Naive thymus-derived CD4-positive, alpha-beta T cell (primary cell): ENCODE measurements at regions not wholly inside any gene's neighbourhood (a gene's known extent, or its start where the extent isn't known, plus 50 kb on each side); places are given as distances from the start of the nearest gene placed in this dataset.

Experiments used
- ATAC-seq: fragments of 150-1000 bp; cut with Tn5 transposase; 2 replicates; pipeline ENCODE4 v1.10.0; 2021; ENCODE audit warnings: mild to moderate bottlenecking, moderate library complexity
- CTCF ChIA-PET: fragments of 350-600 bp; sonication (Branson Sonifier 250); formaldehyde crosslinking; loops from one replicate; lab custom pipeline; 2021; ENCODE audit warnings: antibody characterized with exemption; lab: Charles Lee
- POLR2A ChIA-PET: fragments of 350-600 bp; sonication (Branson Sonifier 250); formaldehyde crosslinking; loops from one replicate; lab custom pipeline; 2021; ENCODE audit warnings: antibody characterized with exemption, inconsistent platforms; lab: Charles Lee
- DNase-seq, 9 donors: peaks; one replicate each; pipeline versions ENCODE4 v3.0.0 to v3.0.0-alpha.2; 2020 to 2022; ENCODE audit warnings: mixed read lengths in 1 of 9
- H3K27ac ChIP-seq: one replicate; pipeline ENCODE4 v1.7.0; 2013; ENCODE audit warnings: mild to moderate bottlenecking, low read depth, low read length, moderate library complexity
- H3K27me3 ChIP-seq, 2 donors: one replicate each; pipeline ENCODE4 v1.7.0; 2013; ENCODE audit warnings: low read length in 2 of 2, mild to moderate bottlenecking in 2 of 2, moderate library complexity in 2 of 2; ENCODE audit not compliant: control insufficient read depth in 2 of 2, insufficient read depth in 2 of 2
- H3K36me3 ChIP-seq, 3 experiments: 1 replicate in 2 of 3; 2 replicates in 1 of 3; pipeline ENCODE4 v1.7.0; 2013; ENCODE audit warnings: low read length in 3 of 3, mild to moderate bottlenecking in 3 of 3, moderate library complexity in 1 of 3; ENCODE audit not compliant: insufficient read depth in 3 of 3, control insufficient read depth in 2 of 3
- H3K4me1 ChIP-seq, 2 donors: one replicate each; pipeline ENCODE4 v1.7.0; 2013; ENCODE audit warnings: low read length in 2 of 2, mild to moderate bottlenecking in 2 of 2, moderate library complexity in 1 of 2; ENCODE audit not compliant: control insufficient read depth in 2 of 2, insufficient read depth in 2 of 2
- H3K4me3 ChIP-seq: 2 replicates; pipeline ENCODE4 v1.7.0; 2013; ENCODE audit warnings: mild to moderate bottlenecking, low read length
- H3K9me3 ChIP-seq, 3 experiments: 1 replicate in 2 of 3; 2 replicates in 1 of 3; pipeline ENCODE4 v1.7.0; 2013; ENCODE audit warnings: low read length in 3 of 3; ENCODE audit not compliant: control insufficient read depth in 2 of 3
- H3K27ac Mint-ChIP-seq, 9 donors: one replicate each; pipeline ENCODE4 v1.8.0; 2020 to 2022; ENCODE audit warnings: mixed read lengths in 9 of 9, mild to moderate bottlenecking in 8 of 9, moderate library complexity in 5 of 9, inconsistent platforms in 2 of 9
- H3K27me3 Mint-ChIP-seq, 5 donors: one replicate each; pipeline ENCODE4 v1.8.0; 2021 to 2022; ENCODE audit warnings: mixed read lengths in 5 of 5, mild to moderate bottlenecking in 1 of 5
- H3K36me3 Mint-ChIP-seq, 5 donors: one replicate each; pipeline ENCODE4 v1.8.0; 2020 to 2022; ENCODE audit warnings: mixed read lengths in 5 of 5, mild to moderate bottlenecking in 3 of 5, inconsistent platforms in 1 of 5
- H3K4me1 Mint-ChIP-seq, 7 donors: one replicate each; pipeline ENCODE4 v1.8.0; 2020 to 2022; ENCODE audit warnings: mixed read lengths in 7 of 7, mild to moderate bottlenecking in 3 of 7, inconsistent platforms in 1 of 7
- H3K4me3 Mint-ChIP-seq, 10 donors: one replicate each; pipeline ENCODE4 v1.8.0; 2020 to 2022; ENCODE audit warnings: mild to moderate bottlenecking in 10 of 10, mixed read lengths in 10 of 10, moderate library complexity in 6 of 10, inconsistent platforms in 2 of 10
- H3K9me3 Mint-ChIP-seq, 11 donors: one replicate each; pipeline ENCODE4 v1.8.0; 2020 to 2022; ENCODE audit warnings: mixed read lengths in 11 of 11, mild to moderate bottlenecking in 4 of 11, inconsistent platforms in 1 of 11, moderate library complexity in 1 of 11
- intact Hi-C, 2 donors: fragments of 100-400 bp; cut with micrococcal nuclease; formaldehyde crosslinking; loops; one replicate each; pipeline ENCODE4 v1.15.1; 2023

DNA sequence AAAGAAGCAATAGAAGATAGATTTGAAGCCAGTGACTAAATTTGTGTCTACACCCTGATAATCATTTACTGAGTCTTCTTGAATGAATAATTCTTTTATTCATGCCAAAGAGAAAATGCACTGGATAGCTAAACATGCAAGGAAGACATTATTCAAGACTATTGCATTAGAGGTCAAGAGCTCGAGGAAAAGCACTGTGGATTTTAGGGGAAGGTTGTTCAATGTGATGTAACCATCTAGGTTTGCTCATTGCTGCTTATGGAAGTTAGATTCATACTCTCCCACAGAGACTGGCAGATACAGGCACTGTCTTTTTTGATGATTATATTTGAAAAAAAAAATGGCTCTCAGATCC, 682.1 kb downstream of the KCNA4 start:
- DNase-seq (no peak), ATAC-seq (no peak)
- Histone ChIP-seq H3K4me1 (no peaks in the 10 kb centered on the region), H3K9me3 (no peaks in the 10 kb centered on the region), H3K4me3 (no peak overlapping the region), H3K27ac (no peak overlapping the region), H3K36me3 (no peaks in the 10 kb centered on the region), H3K27me3 (no peaks in the 10 kb centered on the region)
- no peaks in the 10 kb centered on the region for H3K27me3 Mint-ChIP-seq
- no peak overlapping the region for H3K4me3 Mint-ChIP-seq
- peaks cover 0 to 4% (median 0%) of the 10 kb centered on the region in 5 donors for H3K36me3 Mint-ChIP-seq
- CTCF ChIA-PET, result no interaction called here
- H3K9me3 Mint-ChIP-seq, result peaks cover 0 to 20% (median 2%) of the 10 kb centered on the region in 11 donors
- no peaks in the 10 kb centered on the region for H3K4me1 Mint-ChIP-seq
- no peak overlapping the region for H3K27ac Mint-ChIP-seq
- intact Hi-C loops, result loop anchor here in 1 of 2 donors (10.0 kb wide), 1 partner anchor 1640 kb away; no protein-coding TSS in a partner anchor
- POLR2A ChIA-PET, result no interaction called here

DNA sequence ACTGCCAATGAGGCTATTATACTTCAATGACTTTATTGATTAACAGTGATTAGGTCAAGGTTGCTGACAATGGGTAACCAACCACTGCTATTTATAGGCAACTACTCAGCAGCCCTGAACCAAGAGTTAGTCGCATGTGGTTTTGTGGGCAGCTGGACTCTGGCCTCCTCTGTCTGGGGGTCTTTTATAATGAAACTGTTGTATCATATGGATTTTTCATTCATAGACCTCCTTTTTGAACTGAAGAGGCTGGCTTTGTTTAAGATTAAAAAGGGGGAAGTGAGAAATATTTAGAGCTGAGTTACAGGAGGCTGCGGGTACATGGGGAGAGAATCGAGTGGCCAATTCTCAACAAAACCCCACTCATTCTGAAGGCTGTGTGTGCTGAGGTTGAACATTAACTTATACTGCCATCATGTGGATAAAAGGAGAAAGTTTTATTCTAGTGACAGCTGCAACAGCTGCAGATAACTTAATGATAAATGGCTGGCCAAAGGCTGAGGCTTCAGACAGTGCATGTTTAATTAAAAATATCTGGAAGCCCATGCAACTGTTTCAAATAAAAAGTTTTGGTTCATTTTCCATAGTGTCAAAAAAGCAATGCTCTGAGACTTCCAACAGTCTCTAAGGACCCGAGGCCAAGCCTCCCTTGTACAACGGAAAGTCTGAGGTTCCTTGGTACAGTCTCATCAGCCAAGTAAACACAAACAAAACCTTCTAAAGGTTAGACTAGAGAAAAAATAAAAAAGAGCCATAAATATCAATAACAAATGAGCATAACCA, 682.6 kb downstream of the KCNA4 start:
- intact Hi-C loops, result loop anchor here in 1 of 2 donors (10.0 kb wide), 1 partner anchor 1639 kb away; no protein-coding TSS in a partner anchor
- peaks cover 0 to 15% (median 2%) of the 10 kb centered on the region in 11 donors for H3K9me3 Mint-ChIP-seq
- Histone ChIP-seq H3K4me3 (no peak overlapping the region), H3K4me1 (no peaks in the 10 kb centered on the region), H3K36me3 (no peaks in the 10 kb centered on the region), H3K27me3 (no peaks in the 10 kb centered on the region), H3K9me3 (no peaks in the 10 kb centered on the region), H3K27ac (no peak overlapping the region)
- H3K27me3 Mint-ChIP-seq, result no peaks in the 10 kb centered on the region
- H3K27ac Mint-ChIP-seq, result no peak overlapping the region
- H3K36me3 Mint-ChIP-seq, result peaks cover 0 to 1% (median 0%) of the 10 kb centered on the region in 5 donors
- POLR2A ChIA-PET, result no interaction called here
- DNase-seq (no peak), ATAC-seq (no peak)
- no peak overlapping the region for H3K4me3 Mint-ChIP-seq
- H3K4me1 Mint-ChIP-seq, result no peaks in the 10 kb centered on the region
- CTCF ChIA-PET, result no interaction called here

DNA sequence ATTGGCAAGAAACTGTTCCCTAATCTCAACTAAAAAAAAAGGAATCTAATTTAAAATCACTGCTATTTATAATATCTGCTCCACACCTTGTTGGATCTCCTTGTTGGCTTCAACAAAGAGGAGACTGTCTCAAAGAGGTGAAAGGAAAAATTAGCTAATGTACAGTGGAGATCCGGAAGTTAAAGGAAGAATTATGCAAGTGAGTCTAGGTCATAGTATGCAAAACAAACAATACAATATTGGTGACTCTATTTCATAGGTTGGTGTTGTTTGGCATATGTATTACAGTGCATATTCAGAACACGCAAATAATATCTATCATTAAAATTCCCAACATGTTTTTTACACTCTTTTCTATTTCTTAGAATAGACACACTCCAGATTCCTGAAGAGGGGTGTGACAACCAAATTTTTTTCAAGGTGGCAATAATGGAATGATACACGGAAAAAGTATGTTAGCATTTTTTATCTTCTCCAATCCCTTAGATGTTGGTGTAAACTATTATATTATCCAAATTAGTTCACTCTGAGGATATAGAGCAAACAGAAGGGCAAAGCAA, 685.3 kb downstream of the KCNA4 start:
- Mint-ChIP-seq H3K9me3 (peaks cover 0 to 12% (median 4%) of the 10 kb centered on the region in 11 donors), H3K4me3 (no peak overlapping the region), H3K27me3 (no peaks in the 10 kb centered on the region), H3K4me1 (no peaks in the 10 kb centered on the region), H3K27ac (no peak overlapping the region), H3K36me3 (no peaks in the 10 kb centered on the region)
- Histone ChIP-seq H3K9me3 (no peaks in the 10 kb centered on the region), H3K4me1 (no peaks in the 10 kb centered on the region), H3K36me3 (no peaks in the 10 kb centered on the region), H3K27me3 (no peaks in the 10 kb centered on the region), H3K27ac (no peak overlapping the region), H3K4me3 (no peak overlapping the region)
- CTCF ChIA-PET, result no interaction called here
- intact Hi-C loops, result loop anchor here in 1 of 2 donors (10.0 kb wide), 1 partner anchor 1637 kb away; no protein-coding TSS in a partner anchor
- POLR2A ChIA-PET, result no interaction called here
- ATAC-seq (no peak), DNase-seq (no peak)

DNA sequence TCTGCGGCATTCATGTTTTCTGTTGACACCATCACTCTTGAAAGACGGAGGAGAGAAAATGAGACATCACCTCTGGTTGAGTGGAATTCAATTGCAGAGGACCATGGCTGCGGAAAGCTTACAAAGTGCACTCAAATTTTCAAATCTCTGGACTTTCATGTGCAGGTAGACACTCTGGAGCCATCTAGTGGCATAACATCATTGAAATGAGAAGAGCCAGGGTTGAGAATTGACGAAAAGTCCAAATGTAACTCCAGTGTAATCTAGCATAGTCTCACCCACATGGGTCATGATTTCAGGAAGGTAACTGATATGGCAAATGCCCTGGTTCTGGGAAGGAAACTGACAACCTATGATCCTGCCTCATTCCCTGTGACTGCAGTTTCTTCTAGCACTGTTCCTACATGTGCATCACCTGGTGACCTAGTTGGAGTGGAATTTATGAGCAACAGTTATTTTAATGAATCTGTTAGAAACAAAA, 687.8 kb downstream of the KCNA4 start:
- DNase-seq (no peak), ATAC-seq (no peak)
- CTCF ChIA-PET, result no interaction called here
- no peaks in the 10 kb centered on the region for H3K4me1 Mint-ChIP-seq
- no peak overlapping the region for H3K27ac Mint-ChIP-seq
- H3K36me3 Mint-ChIP-seq, result no peaks in the 10 kb centered on the region
- intact Hi-C loops, result no loop called here
- Histone ChIP-seq H3K9me3 (no peaks in the 10 kb centered on the region), H3K27ac (no peak overlapping the region), H3K36me3 (no peaks in the 10 kb centered on the region), H3K4me3 (no peak overlapping the region), H3K27me3 (no peaks in the 10 kb centered on the region), H3K4me1 (no peaks in the 10 kb centered on the region)
- H3K27me3 Mint-ChIP-seq, result no peaks in the 10 kb centered on the region
- no peak overlapping the region for H3K4me3 Mint-ChIP-seq
- peaks cover 0 to 9% (median 2%) of the 10 kb centered on the region in 11 donors for H3K9me3 Mint-ChIP-seq
- POLR2A ChIA-PET, result no interaction called here

DNA sequence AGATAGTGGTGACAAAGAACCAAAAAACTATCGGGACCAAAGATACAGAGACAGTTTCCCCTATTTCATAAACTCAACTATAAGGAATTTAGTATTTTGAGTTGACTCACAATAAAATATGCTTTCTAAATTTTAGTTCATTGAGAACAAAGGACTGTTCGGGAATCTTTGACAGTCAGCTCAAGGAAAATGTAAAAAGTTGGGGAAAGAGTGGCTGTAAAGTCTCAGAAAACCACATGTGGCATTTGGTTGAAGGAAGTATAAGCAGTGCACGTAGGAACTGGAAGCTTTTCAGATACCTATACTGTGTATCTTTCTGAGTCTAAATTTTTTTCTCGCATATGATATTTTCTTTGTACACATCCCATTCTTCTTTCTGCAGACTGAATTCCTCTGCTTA, 688.9 kb downstream of the KCNA4 start:
- Mint-ChIP-seq H3K36me3 (no peaks in the 10 kb centered on the region), H3K4me1 (no peaks in the 10 kb centered on the region), H3K27ac (no peak overlapping the region), H3K27me3 (no peaks in the 10 kb centered on the region), H3K9me3 (peaks cover 0 to 13% (median 3%) of the 10 kb centered on the region in 11 donors), H3K4me3 (no peak overlapping the region)
- no peak for ATAC-seq
- intact Hi-C loops, result no loop called here
- no peaks in the 10 kb centered on the region for H3K27me3 ChIP-seq
- no peak overlapping the region for H3K27ac ChIP-seq
- ChIA-PET POLR2A (no interaction called here), CTCF (no interaction called here)
- H3K4me3 ChIP-seq, result no peak overlapping the region
- DNase-seq, result no peak
- no peaks in the 10 kb centered on the region for H3K4me1 ChIP-seq
- H3K36me3 ChIP-seq, result no peaks in the 10 kb centered on the region
- H3K9me3 ChIP-seq, result no peaks in the 10 kb centered on the region

DNA sequence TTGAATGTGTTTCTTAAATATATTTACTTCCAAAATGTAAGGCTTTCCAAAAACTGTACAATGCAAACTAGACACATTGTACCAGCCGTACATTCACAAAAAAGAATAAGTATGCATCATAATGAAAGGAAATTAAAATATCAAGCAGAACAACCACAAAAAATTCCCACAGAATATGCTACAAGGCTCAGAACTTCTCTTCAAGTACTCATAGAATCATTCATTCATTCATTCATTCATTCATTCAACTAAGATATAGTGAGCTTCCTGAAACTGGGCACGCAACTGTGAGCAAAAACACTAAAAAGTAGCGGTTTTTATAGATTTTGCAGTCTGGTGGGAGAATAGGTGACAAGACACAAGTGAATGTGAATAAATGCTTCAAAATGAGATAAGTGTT, 690.1 kb downstream of the KCNA4 start:
- H3K4me1 ChIP-seq, result no peaks in the 10 kb centered on the region
- no peaks in the 10 kb centered on the region for H3K27me3 ChIP-seq
- ATAC-seq (no peak), DNase-seq (no peak)
- no peaks in the 10 kb centered on the region for H3K27me3 Mint-ChIP-seq
- POLR2A ChIA-PET, result no interaction called here
- no peak overlapping the region for H3K4me3 ChIP-seq
- intact Hi-C loops, result no loop called here
- H3K36me3 Mint-ChIP-seq, result no peaks in the 10 kb centered on the region
- no peaks in the 10 kb centered on the region for H3K9me3 ChIP-seq
- H3K36me3 ChIP-seq, result no peaks in the 10 kb centered on the region
- CTCF ChIA-PET, result no interaction called here
- no peak overlapping the region for H3K4me3 Mint-ChIP-seq
- H3K9me3 Mint-ChIP-seq, result peaks cover 0 to 21% (median 3%) of the 10 kb centered on the region in 11 donors
- H3K27ac Mint-ChIP-seq, result no peak overlapping the region
- H3K27ac ChIP-seq, result no peak overlapping the region
- no peaks in the 10 kb centered on the region for H3K4me1 Mint-ChIP-seq

DNA sequence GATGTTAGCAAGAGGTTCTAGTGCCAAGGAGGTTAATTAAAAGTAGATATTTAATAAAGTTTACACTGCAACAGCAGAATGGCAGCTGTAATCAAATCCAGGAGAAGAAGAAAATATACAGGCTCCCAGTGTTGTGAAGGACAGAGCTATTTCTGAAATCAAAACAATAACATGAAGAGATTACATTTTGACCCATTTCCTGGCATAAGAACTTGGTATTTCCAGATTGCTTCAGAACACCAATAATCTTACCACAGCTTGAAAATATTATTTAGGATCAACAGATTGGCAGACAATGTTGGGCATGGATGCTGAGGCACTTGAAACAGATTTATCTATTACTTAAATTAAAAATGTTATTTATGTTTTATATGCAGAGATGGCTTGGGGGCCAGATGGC, 692.5 kb downstream of the KCNA4 start:
- no peaks in the 10 kb centered on the region for H3K9me3 ChIP-seq
- CTCF ChIA-PET, result no interaction called here
- no peaks in the 10 kb centered on the region for H3K4me1 ChIP-seq
- H3K27me3 ChIP-seq, result no peaks in the 10 kb centered on the region
- intact Hi-C loops, result no loop called here
- H3K36me3 Mint-ChIP-seq, result no peaks in the 10 kb centered on the region
- H3K4me3 ChIP-seq, result no peak overlapping the region
- DNase-seq (no peak), ATAC-seq (no peak)
- H3K9me3 Mint-ChIP-seq, result peaks cover 0 to 29% (median 3%) of the 10 kb centered on the region in 11 donors
- H3K36me3 ChIP-seq, result no peaks in the 10 kb centered on the region
- H3K27me3 Mint-ChIP-seq, result no peaks in the 10 kb centered on the region
- H3K27ac ChIP-seq, result no peak overlapping the region
- no peak overlapping the region for H3K27ac Mint-ChIP-seq
- H3K4me1 Mint-ChIP-seq, result no peaks in the 10 kb centered on the region
- H3K4me3 Mint-ChIP-seq, result no peak overlapping the region
- POLR2A ChIA-PET, result no interaction called here
